Ishikawa (cell line): ENCODE measurements at regions not wholly inside any gene's neighbourhood (a gene's known extent, or its start where the extent isn't known, plus 50 kb on each side); places are given as distances from the start of the nearest gene placed in this dataset.

Experiments
- CEBPB ChIP-seq: IDR thresholded peaks from 2 replicates; pipeline ENCODE4 v1.6.1; 2012
- CREB1 ChIP-seq: IDR thresholded peaks from 2 replicates; pipeline ENCODE4 v1.6.1; 2012; ENCODE audit warnings: low read depth
- EP300 ChIP-seq: IDR thresholded peaks from 2 replicates; pipeline ENCODE4 v1.6.1; 2012; ENCODE audit warnings: borderline replicate concordance
- FOXM1 ChIP-seq: IDR thresholded peaks from 2 replicates; pipeline ENCODE4 v1.6.1; 2012; ENCODE audit warnings: low read depth, borderline replicate concordance
- NFIC ChIP-seq: IDR thresholded peaks from 2 replicates; pipeline ENCODE4 v1.6.1; 2012
- TAF1 ChIP-seq: IDR thresholded peaks from 2 replicates; pipeline ENCODE4 v1.6.1; 2012; ENCODE audit warnings: low read depth, mild to moderate bottlenecking
- TCF12 ChIP-seq: IDR thresholded peaks from 2 replicates; pipeline ENCODE4 v1.6.1; 2012; ENCODE audit warnings: low read depth
- YY1 ChIP-seq: IDR thresholded peaks from 2 replicates; pipeline ENCODE4 v1.6.1; 2012; ENCODE audit warnings: low read depth
- ZBTB7A ChIP-seq: IDR thresholded peaks from 2 replicates; pipeline ENCODE4 v1.6.1; 2012; ENCODE audit warnings: low read depth

DNA sequence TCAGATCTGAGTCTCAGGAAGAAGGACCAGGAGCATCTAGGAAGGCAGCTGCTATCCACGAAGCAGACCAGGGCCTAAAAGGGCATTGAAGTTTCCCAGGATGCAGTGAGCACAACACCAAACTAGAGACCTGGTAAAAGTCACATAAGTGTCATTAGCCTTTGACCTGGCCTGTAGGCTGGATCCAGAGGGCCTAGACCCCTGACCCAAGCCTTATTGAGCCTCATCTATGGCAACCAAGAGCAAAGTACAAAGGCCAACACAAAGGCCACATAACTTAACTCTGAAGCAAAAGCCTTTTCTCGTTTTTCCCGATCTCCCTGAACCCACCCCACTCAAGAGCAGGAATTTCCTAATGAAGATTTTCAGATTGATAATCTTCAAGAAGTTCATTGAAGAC is 127.3 kb upstream of the SRD5A2 start:
- TF ChIP-seq CEBPB (no peak), EP300 (no peak), CREB1 (no peak), NFIC (no peak), FOXM1 (no peak), ZBTB7A (no peak), YY1 (no peak), TAF1 (no peak), TCF12 (no peak)
